ENCODE measurements at regions not wholly inside any gene's neighbourhood (a gene's known extent, or its start where the extent isn't known, plus 50 kb on each side); places are given as distances from the start of the nearest gene placed in this dataset.

- TF ChIP-seq CTCF (IDR thresholded peaks at IDR 0.05; ENCODE audit: low read depth, low read length): no peak
- Histone ChIP-seq H3K27me3 (ENCODE audit: insufficient read depth, low read depth, severe bottlenecking) (peaks cover 18% of the 10 kb centered on the region), H3K9me3 (ENCODE audit: severe bottlenecking) (no peaks in the 10 kb centered on the region), H3K27ac (no peak overlapping the region), H3K36me3 (no peaks in the 10 kb centered on the region), H3K4me3 (ENCODE audit: low read depth, low read length) (no peak overlapping the region)
- no peak for DNase-seq
These were observed 261.6 kb downstream of the SPATA18 start for GRCh38 chr4:52312722-52313121.

GRCh38 chr4:52317361-52317879 lies 266.3 kb downstream of the SPATA18 start:
- TF ChIP-seq CTCF (IDR thresholded peaks at IDR 0.05; ENCODE audit: low read depth, low read length): no peak
- peaks cover 18% of the 10 kb centered on the region for H3K27me3 ChIP-seq (ENCODE audit: insufficient read depth, low read depth, severe bottlenecking)
- H3K4me3 ChIP-seq (ENCODE audit: low read depth, low read length): no peak overlapping the region
- DNase-seq: no peak
- no peaks in the 10 kb centered on the region for H3K9me3 ChIP-seq (ENCODE audit: severe bottlenecking)
- no peaks in the 10 kb centered on the region for H3K36me3 ChIP-seq
- H3K27ac ChIP-seq: no peak overlapping the region

GRCh38 chr4:52317981-52318380 lies 266.9 kb downstream of the SPATA18 start:
- H3K27ac ChIP-seq: no peak overlapping the region
- H3K4me3 ChIP-seq (ENCODE audit: low read depth, low read length): no peak overlapping the region
- DNase-seq: no peak
- peaks cover 17% of the 10 kb centered on the region for H3K27me3 ChIP-seq (ENCODE audit: insufficient read depth, low read depth, severe bottlenecking)
- H3K36me3 ChIP-seq: no peaks in the 10 kb centered on the region
- no peaks in the 10 kb centered on the region for H3K9me3 ChIP-seq (ENCODE audit: severe bottlenecking)
- no peak for TF ChIP-seq CTCF (IDR thresholded peaks at IDR 0.05; ENCODE audit: low read depth, low read length)

GRCh38 chr4:52329894-52330293 lies 278.8 kb downstream of the SPATA18 start:
- Histone ChIP-seq H3K27ac (no peak overlapping the region), H3K36me3 (no peaks in the 10 kb centered on the region), H3K27me3 (ENCODE audit: insufficient read depth, low read depth, severe bottlenecking) (peaks cover 21% of the 10 kb centered on the region), H3K4me3 (ENCODE audit: low read depth, low read length) (no peak overlapping the region), H3K9me3 (ENCODE audit: severe bottlenecking) (peaks cover 4% of the 10 kb centered on the region)
- DNase-seq: no peak
- TF ChIP-seq CTCF (IDR thresholded peaks at IDR 0.05; ENCODE audit: low read depth, low read length): no peak

GRCh38 chr4:52343595-52343994 lies 292.5 kb downstream of the SPATA18 start:
- no peak for DNase-seq
- Histone ChIP-seq H3K27ac (no peak overlapping the region), H3K9me3 (ENCODE audit: severe bottlenecking) (no peaks in the 10 kb centered on the region), H3K36me3 (no peaks in the 10 kb centered on the region), H3K4me3 (ENCODE audit: low read depth, low read length) (no peak overlapping the region), H3K27me3 (ENCODE audit: insufficient read depth, low read depth, severe bottlenecking) (peaks cover 34% of the 10 kb centered on the region)
- no peak for TF ChIP-seq CTCF (IDR thresholded peaks at IDR 0.05; ENCODE audit: low read depth, low read length)

GRCh38 chr4:52350926-52351325 lies 299.8 kb downstream of the SPATA18 start:
- no peak overlapping the region for H3K4me3 ChIP-seq (ENCODE audit: low read depth, low read length)
- H3K36me3 ChIP-seq: no peaks in the 10 kb centered on the region
- no peak overlapping the region for H3K27ac ChIP-seq
- TF ChIP-seq CTCF (IDR thresholded peaks at IDR 0.05; ENCODE audit: low read depth, low read length): no peak
- H3K9me3 ChIP-seq (ENCODE audit: severe bottlenecking): no peaks in the 10 kb centered on the region
- no peak for DNase-seq
- H3K27me3 ChIP-seq (ENCODE audit: insufficient read depth, low read depth, severe bottlenecking): peaks cover 34% of the 10 kb centered on the region
